ENCODE measurements at regions not wholly inside any gene's neighbourhood (a gene's known extent, or its start where the extent isn't known, plus 50 kb on each side); places are given as distances from the start of the nearest gene placed in this dataset.

- no peak overlapping the region for H3K27ac ChIP-seq
These were observed 156.7 kb downstream of the TMCO5A start for GRCh38 chr15:38091078-38091645.

GRCh38 chr15:38093931-38094330 lies 158.7 kb upstream of the SPRED1 start:
- no peaks in the 10 kb centered on the region for H3K36me3 ChIP-seq
- DNase-seq: no peak
- peaks cover 0 to 9% (median 3%) of the 10 kb centered on the region in 3 donors for H3K9me3 ChIP-seq
- H3K4me1 ChIP-seq: no peaks in the 10 kb centered on the region
- no peak for TF ChIP-seq CTCF (IDR thresholded peaks at IDR 0.05)
- H3K4me3 ChIP-seq: no peak overlapping the region
- no peak overlapping the region for H3K27ac ChIP-seq
- H3K27me3 ChIP-seq: no peaks in the 10 kb centered on the region
- intact Hi-C loops (cut with DNase I; ENCODE audit: low total_unique reads): no loop called here

More at GRCh38 chr15:38091078-38091645, 156.7 kb downstream of the TMCO5A start:
- Histone ChIP-seq H3K36me3 (no peaks in the 10 kb centered on the region), H3K4me3 (no peak overlapping the region), H3K4me1 (no peaks in the 10 kb centered on the region), H3K9me3 (no peaks in the 10 kb centered on the region), H3K27me3 (no peaks in the 10 kb centered on the region)
- intact Hi-C loops (cut with DNase I; ENCODE audit: low total_unique reads): no loop called here
- no peak for TF ChIP-seq CTCF (IDR thresholded peaks at IDR 0.05)
- no peak for DNase-seq

- no peak for DNase-seq
- no peak overlapping the region for H3K27ac ChIP-seq
- H3K36me3 ChIP-seq: no peaks in the 10 kb centered on the region
- intact Hi-C loops (cut with DNase I; ENCODE audit: low total_unique reads): no loop called here
- no peaks in the 10 kb centered on the region for H3K4me1 ChIP-seq
- peaks cover 0 to 2% (median 0%) of the 10 kb centered on the region in 3 donors for H3K9me3 ChIP-seq
- TF ChIP-seq CTCF (IDR thresholded peaks at IDR 0.05): no peak
- H3K4me3 ChIP-seq: no peak overlapping the region
- H3K27me3 ChIP-seq: no peaks in the 10 kb centered on the region
These were observed 149.7 kb upstream of the SPRED1 start for GRCh38 chr15:38102972-38103371.

- DNase-seq: no peak
- intact Hi-C loops (cut with DNase I; ENCODE audit: low total_unique reads): no loop called here
- no peaks in the 10 kb centered on the region for H3K9me3 ChIP-seq
- TF ChIP-seq CTCF (IDR thresholded peaks at IDR 0.05): no peak
- H3K27me3 ChIP-seq: no peaks in the 10 kb centered on the region
- H3K4me3 ChIP-seq: no peak overlapping the region
- no peak overlapping the region for H3K27ac ChIP-seq
- no peaks in the 10 kb centered on the region for H3K36me3 ChIP-seq
- no peaks in the 10 kb centered on the region for H3K4me1 ChIP-seq
These were observed 149.1 kb upstream of the SPRED1 start for GRCh38 chr15:38103564-38103963.

GRCh38 chr15:38111070-38111469 lies 141.6 kb upstream of the SPRED1 start:
- TF ChIP-seq CTCF (IDR thresholded peaks at IDR 0.05): no peak
- Histone ChIP-seq H3K4me3 (no peak overlapping the region), H3K4me1 (no peaks in the 10 kb centered on the region), H3K9me3 (no peaks in the 10 kb centered on the region), H3K36me3 (no peaks in the 10 kb centered on the region), H3K27me3 (no peaks in the 10 kb centered on the region), H3K27ac (no peak overlapping the region)
- no peak for DNase-seq
- intact Hi-C loops (cut with DNase I; ENCODE audit: low total_unique reads): no loop called here

GRCh38 chr15:38112406-38112805 lies 140.2 kb upstream of the SPRED1 start:
- Histone ChIP-seq H3K4me1 (no peaks in the 10 kb centered on the region), H3K27ac (no peak overlapping the region), H3K9me3 (no peaks in the 10 kb centered on the region), H3K27me3 (no peaks in the 10 kb centered on the region), H3K36me3 (no peaks in the 10 kb centered on the region), H3K4me3 (no peak overlapping the region)
- no peak for DNase-seq
- no peak for TF ChIP-seq CTCF (IDR thresholded peaks at IDR 0.05)
- intact Hi-C loops (cut with DNase I; ENCODE audit: low total_unique reads): no loop called here
